H7 (cell line): ENCODE measurements at regions not wholly inside any gene's neighbourhood (a gene's known extent, or its start where the extent isn't known, plus 50 kb on each side); places are given as distances from the start of the nearest gene placed in this dataset.

ENCODE experiments used
- DNase-seq: peaks from one replicate; pipeline ENCODE4 v3.0.0; 2012
- H3K27me3 ChIP-seq: 2 replicates; pipeline ENCODE4 v1.6.0; 2011; ENCODE audit warnings: mild to moderate bottlenecking, low read length; ENCODE audit not compliant: control insufficient read depth, insufficient read depth
- H3K36me3 ChIP-seq: replicated peaks from 2 replicates; pipeline ENCODE4 v1.5.1; 2011; ENCODE audit warnings: low read length; ENCODE audit not compliant: control insufficient read depth, insufficient read depth
- H3K4me3 ChIP-seq: 2 replicates; pipeline ENCODE4 v1.5.1; 2011; ENCODE audit warnings: low read depth, mild to moderate bottlenecking, control low read depth, low read length, moderate library complexity; ENCODE audit not compliant: insufficient read depth

DNA sequence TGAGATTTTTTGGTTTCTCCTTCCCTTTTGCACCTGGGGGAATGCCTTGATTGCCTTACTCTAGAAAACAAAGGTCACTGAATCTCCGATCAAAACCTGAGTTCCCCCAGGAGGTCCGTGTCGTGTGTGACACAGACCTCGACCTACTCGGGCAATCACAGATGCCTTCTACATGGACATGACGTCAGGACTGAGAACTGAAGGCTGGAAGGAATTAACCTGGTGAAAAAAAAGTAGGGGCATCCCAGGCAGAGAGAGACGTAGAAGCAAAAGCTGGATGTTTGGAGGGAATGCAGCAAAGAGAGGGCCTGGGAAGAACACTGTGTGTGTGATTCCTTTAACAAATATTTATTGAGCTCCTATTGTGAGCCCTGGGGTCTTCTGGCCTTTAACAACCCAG is 178.0 kb downstream of the PRDM2 start:
- no peaks in the 10 kb centered on the region; the same call in 1 of the 2 replicates for H3K27me3 ChIP-seq
- no peaks in the 10 kb centered on the region for H3K36me3 ChIP-seq
- no peak for DNase-seq
- no peak overlapping the region for H3K4me3 ChIP-seq

DNA sequence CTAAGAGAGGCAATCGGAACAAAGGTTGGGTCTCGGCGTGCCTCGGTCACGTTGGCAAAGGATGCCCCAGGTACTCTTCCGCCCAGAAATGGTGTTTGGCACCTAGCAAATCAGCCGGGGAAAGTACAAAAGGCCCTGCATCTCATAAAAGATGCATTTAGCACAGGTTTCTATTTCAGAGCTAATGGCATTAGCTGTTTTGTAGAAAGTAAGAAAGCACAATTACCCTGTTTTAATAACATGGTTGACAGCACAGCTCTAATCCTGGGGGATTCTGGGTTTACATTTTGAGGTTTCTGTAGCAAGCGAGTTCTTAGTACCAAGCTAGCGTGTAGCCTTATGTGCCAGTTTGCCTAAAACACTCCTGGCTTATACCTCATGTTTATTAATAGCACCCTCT is 178.5 kb downstream of the PRDM2 start:
- Histone ChIP-seq H3K36me3 (no peaks in the 10 kb centered on the region), H3K27me3 (no peaks in the 10 kb centered on the region; the same call in 1 of the 2 replicates), H3K4me3 (no peak overlapping the region)
- DNase-seq: no peak

DNA sequence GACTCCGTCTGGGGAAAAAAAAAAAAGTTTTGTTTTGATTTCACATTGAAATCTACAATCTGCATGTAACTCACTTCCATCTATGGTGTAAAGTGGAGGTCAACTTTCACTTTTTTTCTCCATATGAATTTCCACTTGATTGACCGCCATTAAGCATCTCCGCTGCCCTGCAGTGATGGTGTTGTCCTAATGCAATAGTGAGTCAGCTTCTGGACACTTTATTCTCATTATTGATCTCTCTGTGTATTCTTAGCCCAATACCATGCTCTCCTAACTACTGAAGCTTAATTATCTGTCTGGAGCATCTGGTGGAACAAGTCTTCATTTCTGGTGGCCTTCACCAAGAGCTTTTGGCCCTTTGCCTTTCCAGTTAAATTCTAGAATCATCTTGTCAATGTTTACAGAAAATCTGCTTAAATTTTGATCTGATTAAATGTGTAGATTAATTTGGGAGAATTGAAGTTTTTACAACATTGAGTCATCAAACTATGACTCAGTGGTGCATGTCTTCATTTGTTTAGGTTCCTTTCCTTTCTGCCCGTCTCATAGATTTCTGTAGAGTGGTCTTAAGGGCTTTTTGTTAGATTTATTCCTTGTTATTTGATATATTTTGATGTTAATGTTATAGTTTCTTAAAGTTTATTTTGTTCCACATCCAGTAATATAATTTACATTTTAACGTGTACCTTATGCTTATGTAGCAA is 181.5 kb downstream of the PRDM2 start:
- H3K27me3 ChIP-seq: peaks cover 2% of the 10 kb centered on the region
- no peak for DNase-seq

DNA sequence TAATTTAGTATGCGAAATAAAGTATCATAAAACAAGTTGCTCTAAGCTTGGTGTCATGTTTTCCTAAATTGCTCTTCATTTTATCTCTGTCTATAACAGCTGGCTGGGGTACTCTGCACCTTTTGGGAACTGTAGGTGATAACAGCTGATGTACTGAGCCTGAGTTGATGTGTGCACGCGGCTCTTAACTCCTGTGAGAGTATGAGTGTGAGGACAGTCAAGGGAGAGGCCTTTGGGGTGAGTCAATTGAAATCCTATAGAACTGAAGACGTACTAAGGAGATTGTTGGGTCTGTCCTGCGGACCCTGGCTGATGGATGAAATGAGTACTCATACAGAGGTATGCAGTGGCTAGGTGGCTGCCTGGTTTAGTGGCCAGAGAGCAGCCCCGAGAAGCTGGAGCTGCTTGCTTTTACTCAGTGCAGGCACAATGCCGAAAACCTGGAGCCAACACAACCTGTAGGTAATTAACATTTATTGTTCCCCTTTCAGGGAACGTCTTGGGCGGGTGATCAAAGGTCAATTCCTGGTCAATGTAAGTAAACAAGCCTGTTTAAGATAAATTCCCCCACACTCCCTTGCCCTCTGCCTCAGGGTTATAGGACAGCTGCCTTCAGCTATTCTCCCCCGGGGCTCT is 188.5 kb downstream of the PRDM2 start:
- Histone ChIP-seq H3K27me3 (peaks cover 44% of the 10 kb centered on the region), H3K36me3 (no peaks in the 10 kb centered on the region), H3K4me3 (no peak overlapping the region)
- DNase-seq: no peak

More for the DNA sequence above, 181.5 kb downstream of the PRDM2 start:
- H3K36me3 ChIP-seq: no peaks in the 10 kb centered on the region
- no peak overlapping the region for H3K4me3 ChIP-seq

DNA sequence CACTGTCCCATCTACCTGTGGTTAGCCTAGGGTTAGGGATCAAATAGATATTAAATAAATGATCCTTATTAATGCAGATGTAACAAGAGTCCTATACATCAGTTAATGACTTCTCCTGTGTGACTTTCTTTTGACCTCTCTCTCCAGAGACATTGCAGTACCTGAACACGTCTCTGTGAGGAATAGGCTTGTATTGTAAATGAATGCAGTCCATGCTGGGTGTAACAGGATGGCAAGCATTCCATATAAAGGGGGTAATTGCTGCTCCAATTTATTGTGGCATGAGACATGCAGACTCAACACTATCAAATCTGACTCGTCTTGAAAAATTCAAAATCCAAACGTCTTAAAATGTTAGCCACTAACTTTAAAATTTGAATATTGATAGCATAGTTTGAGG is 189.5 kb downstream of the PRDM2 start:
- Histone ChIP-seq H3K36me3 (no peaks in the 10 kb centered on the region), H3K27me3 (peaks cover 54% of the 10 kb centered on the region), H3K4me3 (no peak overlapping the region)
- DNase-seq: no peak

DNA sequence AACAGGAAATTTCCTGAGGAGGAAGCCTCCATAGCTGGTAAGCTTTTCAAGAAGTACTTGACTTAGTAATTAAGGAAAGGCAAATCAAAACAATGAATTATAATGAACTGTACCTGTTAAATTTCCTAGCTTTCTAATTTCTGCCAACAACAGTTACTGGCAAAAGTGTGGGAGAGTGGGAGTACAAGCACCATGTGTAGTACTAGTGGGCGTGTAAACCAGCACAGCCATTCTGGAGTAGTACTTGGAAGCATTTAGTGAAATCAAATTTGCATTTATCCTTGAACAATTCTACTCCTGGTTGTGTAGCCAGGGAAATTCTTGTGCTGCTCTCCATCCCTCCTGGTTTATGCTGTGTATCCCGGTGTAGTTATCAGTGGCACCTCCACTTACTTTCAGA is 190.8 kb downstream of the PRDM2 start:
- Histone ChIP-seq H3K27me3 (peaks cover 66% of the 10 kb centered on the region), H3K4me3 (no peak overlapping the region), H3K36me3 (no peaks in the 10 kb centered on the region)
- DNase-seq: no peak

DNA sequence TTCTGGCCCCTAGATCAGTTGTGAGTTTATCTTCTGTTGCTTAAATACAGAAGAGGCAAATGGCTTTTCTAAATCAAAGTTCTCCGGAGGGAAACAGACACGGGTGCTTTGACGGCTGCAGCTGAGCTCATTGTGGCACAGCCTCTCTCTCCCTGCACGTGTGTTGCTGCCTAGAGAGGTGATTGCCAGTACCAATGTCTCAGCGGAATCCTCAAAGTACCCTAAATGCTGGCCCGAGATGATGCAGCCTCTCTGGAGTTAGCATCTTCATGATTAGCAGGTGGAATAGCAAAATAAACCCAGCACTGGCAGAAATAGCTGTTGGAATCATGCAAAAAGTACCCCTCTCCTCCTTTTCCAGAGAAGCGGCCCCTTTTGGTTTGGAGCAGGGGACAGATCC is 192.2 kb downstream of the PRDM2 start:
- no peaks in the 10 kb centered on the region for H3K36me3 ChIP-seq
- peaks cover 71% of the 10 kb centered on the region for H3K27me3 ChIP-seq
- peak overlapping the region; percentile 52 for H3K4me3 ChIP-seq
- DNase-seq: peak; percentile 28

DNA sequence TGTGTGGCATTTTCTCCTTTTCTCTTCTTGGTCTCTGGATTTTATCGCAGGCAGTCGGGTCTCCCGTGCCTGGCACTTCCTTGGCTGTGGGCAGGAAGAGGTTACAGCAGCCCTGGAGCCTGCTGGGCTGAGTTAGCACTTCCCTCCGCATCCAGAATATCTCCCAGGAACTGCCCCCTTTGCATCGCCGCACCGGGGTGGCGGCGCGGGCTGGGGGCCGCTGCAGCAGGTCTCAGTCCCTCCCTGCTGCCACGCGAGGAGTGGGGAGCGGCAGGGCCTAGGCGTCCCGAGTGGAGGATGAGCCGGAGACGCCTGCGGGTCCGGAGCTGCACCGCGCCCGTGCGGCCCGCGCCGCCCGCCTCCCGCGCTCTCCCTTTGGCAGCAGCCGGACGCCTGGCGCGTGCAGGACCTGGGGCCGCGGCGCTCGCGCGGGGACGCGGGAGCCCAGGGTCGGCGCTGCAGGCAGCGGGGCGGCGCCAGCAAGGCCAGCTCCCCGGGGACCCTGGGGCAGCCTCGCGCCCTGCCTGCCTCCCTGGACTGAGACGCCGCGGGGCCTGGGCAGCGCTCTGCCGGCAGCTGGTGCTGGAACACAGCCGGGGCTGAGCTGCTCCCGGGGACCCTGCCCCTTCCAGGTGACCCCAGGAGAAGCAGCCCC is 192.8 kb downstream of the PRDM2 start:
- H3K4me3 ChIP-seq: peak overlapping the region; percentile 52
- no peaks in the 10 kb centered on the region for H3K36me3 ChIP-seq
- DNase-seq: peak; percentile 78
- H3K27me3 ChIP-seq: peaks cover 72% of the 10 kb centered on the region

DNA sequence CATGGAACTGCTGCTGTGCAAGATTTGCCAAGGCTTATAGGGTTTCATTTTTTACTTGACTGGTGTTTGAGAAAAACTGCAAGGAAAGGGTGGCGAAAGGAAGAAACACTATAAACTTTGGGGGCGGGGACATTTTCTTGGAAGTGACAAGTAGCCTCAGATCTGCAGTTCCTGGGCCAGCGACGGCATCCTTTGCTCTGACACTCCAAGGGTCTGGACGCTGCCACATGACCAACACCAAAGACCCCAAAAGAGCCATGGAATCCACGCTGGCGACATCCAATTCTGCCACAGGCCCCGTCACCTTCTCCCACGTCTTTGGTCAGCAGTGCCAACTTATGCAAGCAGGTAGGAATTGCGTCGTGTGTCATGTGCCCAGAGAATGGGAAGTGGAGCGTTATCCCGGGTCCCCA is 193.4 kb downstream of the PRDM2 start:
- peaks cover 71% of the 10 kb centered on the region for H3K27me3 ChIP-seq
- peak overlapping the region; percentile 52 for H3K4me3 ChIP-seq
- peak; percentile 26 for DNase-seq
- H3K36me3 ChIP-seq: no peaks in the 10 kb centered on the region

DNA sequence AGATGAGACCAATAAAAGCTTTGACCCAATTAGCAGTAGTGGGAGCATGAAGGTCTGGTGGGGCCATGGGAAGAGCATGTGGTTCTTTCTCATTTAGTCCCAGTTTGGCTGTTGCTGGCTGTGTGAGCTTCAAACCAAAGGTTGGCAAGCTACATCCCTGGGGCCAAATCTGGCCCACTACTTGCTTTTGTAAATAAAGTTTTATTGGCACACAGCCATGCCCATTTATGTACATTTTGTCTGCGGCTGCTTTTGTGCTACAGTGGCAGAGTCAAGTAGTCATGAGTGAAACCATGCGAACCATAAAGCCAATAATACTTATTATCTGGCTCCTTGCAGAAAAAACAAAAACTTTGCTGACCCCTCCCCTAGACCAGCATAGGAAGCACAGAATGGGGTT is 196.9 kb downstream of the PRDM2 start:
- no peak overlapping the region for H3K4me3 ChIP-seq
- no peaks in the 10 kb centered on the region for H3K36me3 ChIP-seq
- peaks cover 46% of the 10 kb centered on the region for H3K27me3 ChIP-seq
- no peak for DNase-seq

DNA sequence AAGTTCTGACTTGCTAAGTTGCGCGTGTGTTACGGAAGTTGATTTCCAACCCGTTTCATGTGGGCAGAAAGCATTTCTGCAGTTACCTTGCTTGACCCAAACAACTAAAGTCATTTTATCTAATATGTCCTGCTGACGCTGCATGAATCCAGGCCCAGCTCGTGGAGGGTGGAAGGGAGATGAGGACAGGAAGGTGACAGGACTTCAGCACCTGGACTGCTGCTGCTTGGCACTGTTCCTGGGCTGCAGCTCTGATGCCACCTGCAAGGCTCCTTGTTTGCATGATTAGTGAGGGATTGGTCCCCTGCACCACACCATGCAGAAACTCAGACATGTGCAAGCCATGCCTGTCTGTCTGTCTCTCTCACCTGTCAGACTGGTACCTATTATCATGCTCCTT is 198.4 kb downstream of the PRDM2 start:
- H3K27me3 ChIP-seq: peaks cover 31% of the 10 kb centered on the region
- no peak overlapping the region for H3K4me3 ChIP-seq
- no peak for DNase-seq
- H3K36me3 ChIP-seq: no peaks in the 10 kb centered on the region

DNA sequence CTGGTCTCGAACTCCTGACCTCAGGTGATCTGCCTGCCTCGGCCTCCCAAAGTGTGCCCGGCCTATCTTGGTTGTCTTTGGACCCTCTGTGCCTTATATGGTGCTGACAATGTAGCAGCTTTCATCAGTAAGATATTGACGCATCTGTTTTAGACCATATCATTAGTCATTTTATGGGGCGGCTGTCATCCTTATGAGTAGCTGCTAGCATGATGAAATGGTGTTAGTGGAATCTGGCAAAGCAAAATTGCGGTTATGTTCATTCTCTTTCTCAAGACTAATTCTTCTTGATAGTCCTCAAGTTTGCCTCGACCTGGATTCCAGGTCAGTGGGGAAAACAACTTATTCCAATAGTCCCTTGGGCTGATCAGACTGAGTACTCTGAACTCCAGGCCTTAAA is 199.9 kb downstream of the PRDM2 start:
- Histone ChIP-seq H3K27me3 (peaks cover 17% of the 10 kb centered on the region), H3K4me3 (no peak overlapping the region), H3K36me3 (no peaks in the 10 kb centered on the region)
- DNase-seq: no peak

DNA sequence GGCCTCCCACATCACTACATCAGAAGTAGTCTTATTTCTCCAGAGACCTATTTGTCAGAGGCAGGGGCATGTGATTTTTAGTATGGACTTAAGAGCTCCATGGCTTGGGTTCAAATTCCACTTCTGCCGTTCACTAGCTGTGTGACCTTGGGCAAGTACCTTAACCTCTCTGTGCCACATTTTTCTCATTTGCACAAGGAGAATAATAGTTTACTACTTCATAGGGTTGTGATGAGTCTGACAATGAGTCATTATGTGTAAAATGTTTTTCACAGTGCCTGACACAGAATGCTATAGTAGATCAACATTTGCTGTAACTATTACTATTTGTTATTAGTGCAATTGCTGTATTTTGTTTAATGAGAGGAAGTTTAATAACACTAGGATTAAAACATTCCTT is 200.6 kb downstream of the PRDM2 start:
- no peaks in the 10 kb centered on the region for H3K36me3 ChIP-seq
- no peak for DNase-seq
- no peak overlapping the region for H3K4me3 ChIP-seq
- H3K27me3 ChIP-seq: peaks cover 10% of the 10 kb centered on the region

DNA sequence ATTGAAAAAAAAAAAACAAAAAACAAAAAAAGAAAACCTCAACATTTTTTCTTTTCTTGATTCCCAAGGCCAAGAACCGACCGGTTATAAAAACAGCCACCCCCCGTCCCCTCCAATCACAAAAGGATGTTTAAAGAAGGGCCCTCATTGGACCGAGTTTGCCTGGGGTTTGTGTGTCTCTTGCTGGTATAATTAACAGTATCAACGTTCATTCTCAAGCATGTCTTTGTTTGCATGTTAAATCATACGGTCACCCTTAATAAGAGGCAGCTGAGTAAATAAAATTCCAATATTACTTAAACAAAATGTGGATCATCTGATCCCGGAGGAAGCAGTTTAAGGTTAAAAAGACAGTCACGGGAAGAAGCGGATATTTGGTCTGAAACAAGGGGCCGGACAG is 201.1 kb downstream of the PRDM2 start:
- DNase-seq: no peak
- peaks cover 6% of the 10 kb centered on the region; the same call in 1 of the 2 replicates for H3K27me3 ChIP-seq
- H3K4me3 ChIP-seq: no peak overlapping the region
- no peaks in the 10 kb centered on the region for H3K36me3 ChIP-seq

DNA sequence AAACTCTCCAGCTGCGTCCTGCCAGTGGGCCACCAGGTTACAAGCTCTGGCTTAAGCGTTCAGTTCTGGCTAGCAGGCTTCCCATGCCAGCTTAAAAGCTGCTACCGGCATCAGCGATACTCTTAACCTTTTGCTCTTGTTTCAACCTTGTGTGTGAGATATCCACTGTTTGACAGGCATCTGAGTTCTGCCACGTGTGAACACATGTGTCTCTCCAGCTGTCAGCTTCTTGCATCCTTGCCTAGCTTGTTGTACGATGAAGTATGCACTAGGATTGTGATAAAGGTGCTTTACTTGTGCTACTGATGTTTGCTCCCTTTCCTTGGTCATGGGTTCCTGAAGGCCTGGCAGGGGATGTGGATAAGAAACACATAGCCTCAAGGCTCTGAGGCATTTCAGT is 201.6 kb downstream of the PRDM2 start:
- H3K27me3 ChIP-seq: peaks cover 3% of the 10 kb centered on the region; the same call in 1 of the 2 replicates
- no peak overlapping the region for H3K4me3 ChIP-seq
- no peak for DNase-seq
- no peaks in the 10 kb centered on the region for H3K36me3 ChIP-seq
